Progenitor cell of endocrine pancreas (in vitro differentiated cells): ENCODE measurements at regions not wholly inside any gene's neighbourhood (a gene's known extent, or its start where the extent isn't known, plus 50 kb on each side); places are given as distances from the start of the nearest gene placed in this dataset.

Experiments used
- DNase-seq: peaks from one replicate; pipeline ENCODE4 v3.0.0; 2021; ENCODE audit warnings: low spot score; ENCODE audit not compliant: unreplicated experiment
- H3K27ac Mint-ChIP-seq: 2 replicates; pipeline ENCODE4 v1.8.0; 2021; ENCODE audit warnings: mild to moderate bottlenecking, moderate library complexity, mixed read lengths
- H3K27me3 Mint-ChIP-seq: 2 replicates; pipeline ENCODE4 v1.8.0; 2021; ENCODE audit warnings: mixed read lengths
- H3K36me3 Mint-ChIP-seq: 2 replicates; pipeline ENCODE4 v1.8.0; 2022; ENCODE audit warnings: mixed read lengths; ENCODE audit not compliant: insufficient read depth
- H3K4me1 Mint-ChIP-seq: 2 replicates; pipeline ENCODE4 v1.8.0; 2021; ENCODE audit warnings: low read depth, mixed read lengths
- H3K4me3 Mint-ChIP-seq: 2 replicates; pipeline ENCODE4 v1.8.0; 2021; ENCODE audit warnings: low read depth, mild to moderate bottlenecking, moderate library complexity, mixed read lengths
- H3K9me3 Mint-ChIP-seq: 2 replicates; pipeline ENCODE4 v1.8.0; 2021; ENCODE audit warnings: low read depth, mixed read lengths
- CTCF ChIP-seq: fragments of 200-600 bp; sonication (generic); IDR thresholded peaks from one replicate; pipeline ENCODE4 v1.5.0; 2021; ENCODE audit warnings: antibody characterized with exemption, mild to moderate bottlenecking; ENCODE audit not compliant: unreplicated experiment

GRCh38 chr14:21868442-21869046, 194.9 kb upstream of the OR4E1 start:
- Mint-ChIP-seq H3K4me3 (no peak overlapping the region), H3K27me3 (peaks cover 17% of the 10 kb centered on the region), H3K27ac (no peak overlapping the region), H3K36me3 (no peaks in the 10 kb centered on the region), H3K9me3 (no peaks in the 10 kb centered on the region), H3K4me1 (no peaks in the 10 kb centered on the region)
- peak; percentile 53 for DNase-seq
- TF ChIP-seq CTCF: peak; percentile 86

- H3K36me3 Mint-ChIP-seq: no peaks in the 10 kb centered on the region
- H3K27me3 Mint-ChIP-seq: peaks cover 17% of the 10 kb centered on the region
- H3K4me3 Mint-ChIP-seq: no peak overlapping the region
- H3K27ac Mint-ChIP-seq: no peak overlapping the region
- TF ChIP-seq CTCF: no peak
- no peak for DNase-seq
- no peaks in the 10 kb centered on the region for H3K4me1 Mint-ChIP-seq
- no peaks in the 10 kb centered on the region for H3K9me3 Mint-ChIP-seq
These were observed 193.9 kb upstream of the OR4E1 start for GRCh38 chr14:21867541-21867940.

GRCh38 chr14:21866479-21866878, 192.9 kb upstream of the OR4E1 start:
- Mint-ChIP-seq H3K27me3 (peaks cover 13% of the 10 kb centered on the region), H3K4me1 (no peaks in the 10 kb centered on the region), H3K36me3 (no peaks in the 10 kb centered on the region), H3K4me3 (no peak overlapping the region), H3K27ac (no peak overlapping the region), H3K9me3 (no peaks in the 10 kb centered on the region)
- TF ChIP-seq CTCF: no peak
- DNase-seq: no peak

- H3K4me3 Mint-ChIP-seq: no peak overlapping the region
- no peak overlapping the region for H3K27ac Mint-ChIP-seq
- H3K4me1 Mint-ChIP-seq: no peaks in the 10 kb centered on the region
- no peaks in the 10 kb centered on the region for H3K9me3 Mint-ChIP-seq
- H3K27me3 Mint-ChIP-seq: peaks cover 15% of the 10 kb centered on the region
- no peaks in the 10 kb centered on the region for H3K36me3 Mint-ChIP-seq
- DNase-seq: no peak
- TF ChIP-seq CTCF: no peak
These were observed 189.7 kb upstream of the OR4E1 start for GRCh38 chr14:21863289-21863688.

GRCh38 chr14:21861153-21861552, 187.5 kb upstream of the OR4E1 start:
- Mint-ChIP-seq H3K27me3 (peaks cover 20% of the 10 kb centered on the region), H3K27ac (no peak overlapping the region), H3K36me3 (no peaks in the 10 kb centered on the region), H3K4me1 (no peaks in the 10 kb centered on the region), H3K4me3 (no peak overlapping the region), H3K9me3 (no peaks in the 10 kb centered on the region)
- DNase-seq: no peak
- no peak for TF ChIP-seq CTCF
